ENCODE measurements at regions not wholly inside any gene's neighbourhood (a gene's known extent, or its start where the extent isn't known, plus 50 kb on each side); places are given as distances from the start of the nearest gene placed in this dataset.

- TF ChIP-seq NFIC (IDR thresholded peaks at IDR 0.05), result no peak
- TF ChIP-seq EGR1 (IDR thresholded peaks at IDR 0.05), result no peak
- no peak for TF ChIP-seq TAF1 (IDR thresholded peaks at IDR 0.05; ENCODE audit: low read depth)
- TF ChIP-seq FOXM1 (IDR thresholded peaks at IDR 0.05; ENCODE audit: borderline replicate concordance, low read depth), result no peak
- TF ChIP-seq CREB1 (IDR thresholded peaks at IDR 0.05; ENCODE audit: low read depth), result no peak
- TF ChIP-seq EP300 (IDR thresholded peaks at IDR 0.05; ENCODE audit: borderline replicate concordance), result no peak
- TF ChIP-seq ZBTB7A (IDR thresholded peaks at IDR 0.05; ENCODE audit: low read depth), result no peak
- TF ChIP-seq TCF12 (IDR thresholded peaks at IDR 0.05; ENCODE audit: low read depth), result no peak
- no peak for TF ChIP-seq USF1 (IDR thresholded peaks at IDR 0.05)
- no peak for TF ChIP-seq RAD21 (IDR thresholded peaks at IDR 0.05; ENCODE audit: low read depth)
- no peak for TF ChIP-seq REST (IDR thresholded peaks at IDR 0.05; ENCODE audit: low read depth)
- TF ChIP-seq YY1 (IDR thresholded peaks at IDR 0.05; ENCODE audit: low read depth), result no peak
Observed at GRCh38 chr3:18097989-18098388, 327.1 kb downstream of the SATB1 start.

- TF ChIP-seq EGR1 (IDR thresholded peaks at IDR 0.05) (no peak), CEBPB (IDR thresholded peaks at IDR 0.05) (no peak)
Observed at GRCh38 chr3:18097473-18097872, 327.7 kb downstream of the SATB1 start.

GRCh38 chr3:18092726-18093125, 332.4 kb downstream of the SATB1 start:
- no peak for TF ChIP-seq RAD21 (IDR thresholded peaks at IDR 0.05; ENCODE audit: low read depth)
- no peak for TF ChIP-seq USF1 (IDR thresholded peaks at IDR 0.05)
- no peak for TF ChIP-seq ZBTB7A (IDR thresholded peaks at IDR 0.05; ENCODE audit: low read depth)
- no peak for TF ChIP-seq FOXM1 (IDR thresholded peaks at IDR 0.05; ENCODE audit: borderline replicate concordance, low read depth)
- no peak for TF ChIP-seq TCF12 (IDR thresholded peaks at IDR 0.05; ENCODE audit: low read depth)
- TF ChIP-seq MAX (IDR thresholded peaks at IDR 0.05), result no peak
- TF ChIP-seq NFIC (IDR thresholded peaks at IDR 0.05), result no peak
- no peak for TF ChIP-seq EGR1 (IDR thresholded peaks at IDR 0.05)
- TF ChIP-seq TEAD4 (IDR thresholded peaks at IDR 0.05), result no peak
- no peak for TF ChIP-seq YY1 (IDR thresholded peaks at IDR 0.05; ENCODE audit: low read depth)
- no peak for TF ChIP-seq CEBPB (IDR thresholded peaks at IDR 0.05)

GRCh38 chr3:18090377-18090776, 334.8 kb downstream of the SATB1 start:
- no peak for TF ChIP-seq CREB1 (IDR thresholded peaks at IDR 0.05; ENCODE audit: low read depth)
- TF ChIP-seq EGR1 (IDR thresholded peaks at IDR 0.05), result no peak
- TF ChIP-seq REST (IDR thresholded peaks at IDR 0.05; ENCODE audit: low read depth), result no peak
- no peak for TF ChIP-seq CEBPB (IDR thresholded peaks at IDR 0.05)
- no peak for TF ChIP-seq FOXM1 (IDR thresholded peaks at IDR 0.05; ENCODE audit: borderline replicate concordance, low read depth)
- TF ChIP-seq NFIC (IDR thresholded peaks at IDR 0.05), result no peak
- TF ChIP-seq TEAD4 (IDR thresholded peaks at IDR 0.05), result no peak
- TF ChIP-seq MAX (IDR thresholded peaks at IDR 0.05), result no peak
- TF ChIP-seq TAF1 (IDR thresholded peaks at IDR 0.05; ENCODE audit: low read depth), result no peak
- no peak for TF ChIP-seq RAD21 (IDR thresholded peaks at IDR 0.05; ENCODE audit: low read depth)
- TF ChIP-seq USF1 (IDR thresholded peaks at IDR 0.05), result no peak
- no peak for TF ChIP-seq ZBTB7A (IDR thresholded peaks at IDR 0.05; ENCODE audit: low read depth)
- TF ChIP-seq TCF12 (IDR thresholded peaks at IDR 0.05; ENCODE audit: low read depth), result no peak
- TF ChIP-seq EP300 (IDR thresholded peaks at IDR 0.05; ENCODE audit: borderline replicate concordance), result no peak
- TF ChIP-seq YY1 (IDR thresholded peaks at IDR 0.05; ENCODE audit: low read depth), result no peak

GRCh38 chr3:18087988-18088387, 337.2 kb downstream of the SATB1 start:
- TF ChIP-seq REST (IDR thresholded peaks at IDR 0.05; ENCODE audit: low read depth), result no peak
- no peak for TF ChIP-seq TEAD4 (IDR thresholded peaks at IDR 0.05)
- no peak for TF ChIP-seq ZBTB7A (IDR thresholded peaks at IDR 0.05; ENCODE audit: low read depth)
- no peak for TF ChIP-seq USF1 (IDR thresholded peaks at IDR 0.05)
- TF ChIP-seq FOXM1 (IDR thresholded peaks at IDR 0.05; ENCODE audit: borderline replicate concordance, low read depth), result no peak
- no peak for TF ChIP-seq TCF12 (IDR thresholded peaks at IDR 0.05; ENCODE audit: low read depth)
- TF ChIP-seq EGR1 (IDR thresholded peaks at IDR 0.05), result no peak

Measured in Ishikawa (cell line).